SW480 (cell line): ENCODE measurements at regions not wholly inside any gene's neighbourhood (a gene's known extent, or its start where the extent isn't known, plus 50 kb on each side); places are given as distances from the start of the nearest gene placed in this dataset.
"Not testable (repeated sequence)": the region's sequence is repeated elsewhere in the genome, so short reads cannot be mapped to it uniquely, and the experiment has no call there.

Experiments
- DNase-seq: peaks from one replicate; pipeline ENCODE4 v3.0.0-alpha.2; 2016; ENCODE audit warnings: low spot score

DNA sequence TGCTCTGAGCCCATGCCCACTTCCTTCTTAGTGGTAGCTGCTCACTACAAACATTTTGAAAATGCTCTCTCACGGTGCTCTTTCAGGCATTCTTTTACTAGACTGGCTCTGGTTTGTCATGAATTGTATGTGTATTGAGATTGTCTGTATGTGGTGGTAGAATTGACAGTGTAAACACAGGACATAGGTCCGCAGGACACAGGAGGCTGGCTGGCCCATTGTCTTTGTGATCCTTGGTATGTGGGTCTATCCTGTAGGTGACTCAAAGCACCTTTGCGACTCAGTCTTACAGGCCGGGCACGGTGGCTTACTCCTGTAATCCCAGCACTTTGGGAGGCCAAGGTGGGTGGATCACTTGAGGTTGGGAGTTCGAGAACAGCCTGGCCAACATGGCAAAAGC, 250.9 kb downstream of the C12orf75 start:
- DNase-seq, result no peak

DNA sequence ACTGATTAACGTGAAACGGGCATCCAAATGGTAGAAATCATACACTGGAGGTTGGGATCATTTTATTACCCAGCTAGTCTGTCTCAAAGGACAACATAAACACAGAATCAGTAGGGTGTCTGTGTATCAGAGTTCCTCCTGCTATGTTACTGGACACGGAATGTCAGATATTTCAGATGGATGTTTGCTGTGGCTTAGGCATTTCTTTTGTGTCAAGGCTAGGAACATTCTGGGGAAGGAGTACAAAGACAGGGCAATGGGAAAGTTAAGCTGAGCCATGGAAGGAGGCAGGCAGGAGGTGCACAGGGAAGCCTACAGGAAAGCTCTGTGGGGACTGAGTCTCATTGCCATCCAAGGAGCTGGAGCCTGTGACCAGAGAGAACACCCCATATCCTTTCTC, 254.6 kb downstream of the C12orf75 start:
- no peak for DNase-seq

DNA sequence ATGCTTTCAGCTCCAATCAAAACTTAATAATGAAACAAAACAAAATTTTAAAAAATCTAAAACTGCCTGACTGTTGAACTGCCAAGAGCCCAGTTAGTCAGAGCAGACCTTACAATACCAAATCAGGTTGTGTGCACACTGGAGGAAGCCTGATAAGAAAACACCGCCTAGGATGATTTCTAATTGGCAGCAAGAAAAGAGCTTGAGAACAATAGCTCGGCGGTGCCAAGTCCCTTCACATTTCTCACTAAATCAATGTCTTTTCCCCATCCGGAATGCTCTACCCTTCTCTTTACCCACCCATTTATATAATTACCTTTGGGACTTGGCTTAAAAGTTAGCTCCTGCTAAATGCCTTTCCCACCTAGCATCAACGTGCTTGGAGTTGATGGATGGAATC, 256.7 kb downstream of the C12orf75 start:
- no peak for DNase-seq

DNA sequence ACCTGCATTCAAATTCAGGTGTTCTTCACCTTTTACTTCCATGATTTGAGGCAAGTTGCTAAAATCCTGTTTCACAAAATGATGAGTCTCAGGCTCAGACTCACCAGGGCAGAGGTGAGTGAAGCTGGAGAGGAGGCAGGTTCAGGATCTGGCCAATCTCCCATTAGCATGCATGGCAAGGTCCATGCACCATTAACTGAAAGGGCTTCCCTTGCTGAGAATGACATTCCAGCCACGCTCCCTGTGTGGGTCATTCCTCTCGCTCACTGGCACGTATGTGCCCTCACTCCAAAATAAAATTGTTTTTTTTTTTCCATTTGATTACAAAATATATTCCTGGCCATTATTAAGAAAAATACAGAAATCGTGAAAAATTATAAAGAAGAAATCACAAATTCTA, 257.6 kb downstream of the C12orf75 start:
- no peak for DNase-seq

DNA sequence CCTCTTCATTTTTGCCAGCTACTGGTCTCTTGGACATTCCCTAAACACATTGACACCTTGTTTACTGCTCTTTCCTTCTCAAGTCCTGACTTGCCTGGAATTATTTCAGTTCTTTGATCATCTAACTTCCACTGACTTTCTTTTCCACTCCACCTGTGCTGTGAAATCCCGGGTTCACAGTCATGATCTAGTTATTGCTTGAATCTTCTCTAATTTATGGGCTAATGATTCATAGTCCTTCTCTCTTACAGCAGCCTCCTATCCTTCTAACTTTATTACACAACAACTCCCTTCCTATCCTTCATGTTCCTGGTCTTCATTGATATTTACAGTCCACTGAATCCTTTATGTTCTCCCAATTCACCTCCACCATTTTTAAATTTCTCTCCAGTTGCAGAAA, 260.1 kb downstream of the C12orf75 start:
- peak; percentile 21 for DNase-seq

DNA sequence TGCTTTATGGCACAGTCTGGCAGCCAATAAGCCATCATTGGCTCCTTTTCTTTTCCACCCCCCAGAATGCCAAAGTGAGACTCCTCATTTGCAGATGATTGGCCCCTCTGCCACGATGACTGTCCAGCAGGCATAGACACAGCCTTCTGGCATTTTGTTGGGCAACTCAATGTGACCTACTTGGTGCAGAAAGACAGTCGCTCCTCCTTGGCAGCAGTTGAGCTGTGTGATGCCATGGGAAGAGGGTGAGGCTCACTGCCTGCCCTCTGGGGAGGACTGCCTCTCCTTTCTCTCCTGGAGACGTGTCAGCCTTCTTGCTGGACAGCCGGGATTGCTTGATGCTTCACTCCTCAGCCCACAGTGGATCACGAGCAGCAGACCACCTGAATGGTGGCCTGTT, 264.9 kb downstream of the C12orf75 start:
- DNase-seq, result no peak

DNA sequence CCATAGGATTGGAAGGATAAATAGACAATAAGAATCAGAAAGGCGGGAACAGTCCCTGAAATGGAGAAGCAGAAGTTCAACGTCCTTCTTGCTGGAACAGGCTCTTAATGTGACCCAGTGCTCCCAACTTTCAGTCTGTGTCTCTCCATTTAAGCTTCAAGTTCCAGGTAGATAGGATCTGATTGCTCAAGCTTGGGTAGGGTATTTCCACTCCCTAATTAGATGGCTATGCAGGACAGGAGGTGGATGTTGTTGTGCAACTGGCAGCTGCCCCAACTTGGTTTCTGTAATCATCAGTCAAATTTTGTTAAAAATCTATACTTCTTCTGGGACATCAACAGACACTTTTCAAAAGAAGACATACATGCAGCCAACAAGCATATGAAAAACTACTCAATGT, 266.2 kb downstream of the C12orf75 start:
- no peak for DNase-seq

DNA sequence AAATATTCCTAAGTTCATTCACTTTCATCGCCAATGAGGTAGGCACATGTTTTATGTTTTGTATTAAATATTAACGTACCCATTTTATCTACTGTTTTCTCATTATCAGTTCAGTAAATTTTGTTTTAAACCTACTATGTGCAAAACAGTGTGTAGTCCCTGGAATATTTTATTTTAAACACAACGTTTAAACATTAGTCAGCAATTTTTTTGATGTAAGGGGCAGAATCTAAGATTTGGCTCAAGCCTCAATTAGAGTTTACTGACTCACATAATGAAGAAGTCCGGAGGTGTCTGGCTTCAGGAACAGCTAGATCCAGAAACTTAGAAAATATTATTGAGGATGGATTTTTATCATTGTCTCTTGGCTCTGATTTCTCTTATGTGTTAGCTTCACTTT, 267.5 kb downstream of the C12orf75 start:
- DNase-seq, result no peak

DNA sequence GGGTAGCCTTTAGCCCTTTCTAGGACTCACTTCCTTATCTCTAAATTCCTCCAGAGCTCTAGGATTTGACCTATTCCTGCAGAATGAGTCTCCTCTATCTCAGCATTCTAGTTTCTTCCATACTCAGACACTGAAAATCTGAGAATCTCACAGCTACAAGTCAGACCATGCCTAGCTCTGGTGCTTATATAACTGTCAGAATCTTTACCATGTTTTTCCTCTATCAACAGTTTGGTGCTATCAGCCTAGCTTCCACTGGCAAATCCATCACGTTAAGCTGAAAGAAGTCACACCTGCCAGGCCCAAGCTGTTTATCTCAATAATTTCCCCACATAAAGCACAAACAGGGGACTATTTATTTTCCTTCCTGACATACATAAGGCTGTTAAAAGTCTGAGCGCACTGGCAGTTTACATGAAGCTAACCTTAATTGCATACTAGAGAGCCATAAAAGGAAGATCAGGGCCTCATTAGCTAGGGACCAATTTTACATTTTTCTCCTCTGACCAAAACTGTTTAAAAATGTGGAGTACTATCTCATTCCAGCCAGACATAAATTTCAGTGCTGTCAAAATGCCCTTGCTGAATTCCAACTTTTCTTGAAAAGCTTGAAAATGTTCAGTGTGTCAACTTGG, 270.5 kb downstream of the C12orf75 start:
- DNase-seq, result no peak

DNA sequence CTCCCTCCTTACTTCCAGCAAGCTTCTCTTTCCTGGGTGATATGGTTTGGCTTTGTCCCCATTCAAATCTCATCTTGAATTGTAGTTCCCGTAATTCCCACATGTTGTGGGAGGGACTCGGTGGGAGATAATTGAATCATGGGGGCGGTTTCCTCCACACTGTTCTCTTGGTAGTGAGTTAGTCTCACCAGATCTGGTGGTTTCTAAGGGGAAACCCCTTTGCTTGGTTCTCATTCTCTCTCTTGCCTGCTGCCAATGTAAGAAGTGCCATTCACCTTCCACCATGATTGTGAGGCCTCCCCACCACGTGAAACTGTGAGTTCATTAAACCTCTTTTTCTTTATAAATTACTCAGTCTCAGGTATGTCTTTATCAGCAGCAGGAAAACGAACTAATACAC, 271.8 kb downstream of the C12orf75 start:
- not testable (repeated sequence) for DNase-seq

DNA sequence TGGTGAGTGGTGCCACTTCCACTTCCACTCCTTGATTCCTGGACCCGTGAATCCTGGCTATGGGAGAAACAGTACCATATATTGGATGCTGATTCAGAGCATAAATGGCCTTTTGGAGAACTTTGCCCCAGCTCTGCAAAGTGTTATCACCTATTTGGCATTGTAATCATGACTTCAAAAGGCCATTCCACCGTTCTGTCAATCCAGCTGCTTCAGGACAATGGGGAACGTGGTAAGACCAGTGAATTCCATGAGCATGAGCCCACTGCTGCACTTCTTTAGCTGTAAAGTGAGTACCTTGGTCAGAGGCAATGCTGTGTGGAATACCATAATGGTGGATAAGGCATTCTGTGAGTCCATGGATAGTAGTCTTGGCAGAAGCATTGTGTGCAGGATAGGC, 273.8 kb downstream of the C12orf75 start:
- not testable (repeated sequence) for DNase-seq

DNA sequence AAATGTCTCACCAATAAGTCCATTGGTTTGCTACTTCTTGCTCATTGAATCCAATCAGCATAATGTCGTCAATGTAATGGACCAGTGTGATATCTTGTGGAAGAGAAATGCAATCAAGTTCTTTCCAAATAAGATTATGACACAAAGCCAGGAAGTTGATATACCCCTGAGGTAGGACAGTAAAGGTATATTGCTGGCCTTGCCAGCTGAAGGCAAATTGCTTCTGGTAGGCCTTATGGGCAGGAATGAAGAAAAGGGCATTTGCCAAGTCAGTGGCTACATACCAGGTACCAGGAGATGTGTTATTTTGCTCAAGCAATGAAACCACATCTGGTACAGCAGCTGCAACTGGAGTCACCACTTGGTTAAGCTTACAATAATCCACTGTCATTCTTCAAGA, 276.1 kb downstream of the C12orf75 start:
- not testable (repeated sequence) for DNase-seq

DNA sequence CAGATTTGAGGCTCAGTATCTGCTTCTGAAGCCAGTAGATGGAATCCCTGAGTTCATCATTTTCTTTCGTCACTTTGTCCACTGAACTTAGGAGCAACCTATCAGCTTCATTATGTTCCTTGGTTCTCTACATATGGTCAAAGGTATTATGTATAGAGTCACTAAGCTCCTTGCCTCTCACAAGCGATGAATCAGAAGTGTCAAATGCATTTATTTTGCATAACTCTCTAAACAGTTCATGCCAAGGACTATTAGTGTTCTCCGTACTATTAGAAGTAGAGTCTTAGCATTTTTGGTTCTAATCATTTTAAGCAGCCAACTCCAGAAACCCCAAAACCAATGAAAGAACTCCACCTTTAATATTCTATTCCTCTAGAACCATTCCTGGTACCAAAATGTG, 278.5 kb downstream of the C12orf75 start:
- not testable (repeated sequence) for DNase-seq

DNA sequence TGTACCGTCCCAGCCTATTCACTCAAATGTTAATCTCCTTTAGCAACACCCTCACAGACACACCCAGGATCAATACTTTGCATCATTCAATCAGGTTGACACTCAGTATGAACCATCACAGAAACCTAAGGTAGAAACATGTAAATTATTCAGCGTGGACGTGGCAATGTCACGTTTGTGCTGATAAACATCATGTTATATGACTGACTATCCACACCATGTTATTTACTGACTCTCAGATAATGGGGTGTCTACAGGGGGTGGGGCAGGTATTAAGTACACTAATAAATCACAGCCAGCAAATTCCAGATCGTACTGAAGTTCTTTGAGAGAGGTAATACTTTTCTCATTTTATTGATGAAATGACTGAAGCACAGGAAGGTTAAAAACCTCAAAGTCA, 280.0 kb downstream of the C12orf75 start:
- DNase-seq, result no peak

DNA sequence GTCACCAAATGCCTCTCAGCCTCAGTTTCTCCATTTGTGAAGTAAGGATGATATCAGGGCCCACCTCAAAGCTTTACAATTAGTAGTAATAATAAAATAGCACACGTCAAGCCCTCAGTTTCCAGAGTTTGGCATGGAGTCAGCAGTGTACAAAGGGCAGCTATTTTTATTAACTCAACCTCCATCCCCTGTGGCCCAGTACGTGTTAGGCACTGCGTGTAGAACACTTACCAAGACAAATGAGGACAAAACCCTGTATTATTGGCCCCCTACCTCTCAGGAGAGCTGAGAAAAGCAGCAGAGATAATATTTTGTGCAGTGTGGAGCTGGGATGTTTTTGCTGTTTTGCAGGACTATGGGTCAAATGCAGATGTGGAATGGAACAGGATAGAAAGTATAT, 280.8 kb downstream of the C12orf75 start:
- no peak for DNase-seq

DNA sequence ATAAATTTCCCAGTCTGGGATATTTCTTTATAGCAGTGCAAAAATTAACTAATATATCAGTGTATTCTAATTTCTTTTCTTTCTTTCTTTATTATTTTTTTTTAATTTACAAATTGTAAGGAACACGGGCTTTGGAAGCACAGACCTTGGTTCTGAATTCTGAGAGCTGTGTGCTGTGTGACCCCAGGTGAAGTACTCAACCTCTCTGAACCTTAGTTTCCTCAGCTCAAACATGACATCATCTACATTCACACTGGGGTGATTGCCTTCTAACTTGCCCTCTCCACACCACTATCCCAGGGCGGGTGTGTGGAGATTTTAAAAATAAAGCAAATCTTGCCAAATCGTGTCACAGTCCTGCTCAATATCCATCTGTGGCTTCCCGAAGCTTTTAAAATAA, 282.8 kb downstream of the C12orf75 start:
- no peak for DNase-seq

DNA sequence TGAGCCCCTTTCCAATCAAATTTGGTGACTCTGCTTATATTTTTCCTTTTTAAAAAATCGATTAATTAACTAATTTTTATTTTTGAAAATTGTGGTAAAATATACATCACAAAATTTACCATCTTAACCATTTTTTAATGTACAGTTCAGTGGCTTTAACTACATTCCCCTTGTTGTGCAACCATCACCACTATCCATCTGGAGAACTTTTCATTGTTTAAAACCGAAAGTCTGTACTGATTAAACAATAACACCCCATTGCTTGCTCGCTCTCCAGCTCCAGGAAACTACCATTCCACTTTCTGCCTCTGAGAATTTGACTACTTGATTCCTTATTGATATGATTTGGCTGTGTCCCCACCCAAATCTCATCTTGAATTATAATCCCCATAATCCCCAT, 283.4 kb downstream of the C12orf75 start:
- no peak for DNase-seq

DNA sequence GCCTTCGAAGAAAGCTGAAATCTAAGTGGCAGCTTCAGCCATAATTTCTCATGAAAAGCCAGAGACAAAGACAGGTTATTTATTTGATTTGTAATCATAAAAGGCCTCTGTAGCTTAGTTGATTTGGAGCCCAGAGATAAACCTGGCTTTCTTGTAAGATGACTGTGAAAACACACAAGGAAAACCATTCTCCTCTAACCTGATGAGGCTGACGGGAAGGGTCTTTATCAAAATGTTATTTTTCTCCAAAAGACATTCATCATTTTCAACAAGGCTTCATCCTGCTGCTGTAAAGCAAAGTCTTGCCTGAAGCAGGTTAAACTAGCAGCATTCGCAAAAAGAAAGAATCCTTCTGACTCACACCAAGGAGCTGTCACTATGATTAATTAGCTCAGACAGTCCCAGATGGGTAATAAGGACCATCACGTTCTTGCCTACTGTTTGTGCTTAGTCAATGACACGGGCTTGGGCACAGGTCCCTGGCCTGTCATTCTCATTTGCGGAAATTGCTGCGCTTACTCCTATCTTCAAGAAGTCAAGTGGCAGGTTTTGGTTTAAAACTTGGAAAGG, 286.6 kb downstream of the C12orf75 start:
- DNase-seq, result no peak

DNA sequence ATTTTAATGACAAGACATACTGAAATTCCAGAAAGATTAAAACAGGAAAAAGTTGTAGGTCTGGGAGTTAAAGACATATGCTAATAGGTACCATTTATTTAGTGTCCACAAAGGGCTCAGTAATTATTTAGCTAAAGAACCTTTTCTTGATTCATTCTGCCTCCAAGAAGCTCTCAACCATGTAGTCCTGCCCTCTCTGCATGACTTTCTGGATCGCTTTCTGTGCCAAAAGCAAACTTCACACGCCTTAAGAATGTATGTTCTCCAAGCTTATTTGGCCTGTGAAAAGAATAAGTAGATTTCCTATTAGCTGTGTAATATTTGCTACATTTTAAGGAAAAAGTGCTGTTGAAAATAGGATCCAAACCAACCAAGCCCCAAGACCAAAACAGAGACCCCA, 291.7 kb downstream of the C12orf75 start:
- DNase-seq, result no peak

DNA sequence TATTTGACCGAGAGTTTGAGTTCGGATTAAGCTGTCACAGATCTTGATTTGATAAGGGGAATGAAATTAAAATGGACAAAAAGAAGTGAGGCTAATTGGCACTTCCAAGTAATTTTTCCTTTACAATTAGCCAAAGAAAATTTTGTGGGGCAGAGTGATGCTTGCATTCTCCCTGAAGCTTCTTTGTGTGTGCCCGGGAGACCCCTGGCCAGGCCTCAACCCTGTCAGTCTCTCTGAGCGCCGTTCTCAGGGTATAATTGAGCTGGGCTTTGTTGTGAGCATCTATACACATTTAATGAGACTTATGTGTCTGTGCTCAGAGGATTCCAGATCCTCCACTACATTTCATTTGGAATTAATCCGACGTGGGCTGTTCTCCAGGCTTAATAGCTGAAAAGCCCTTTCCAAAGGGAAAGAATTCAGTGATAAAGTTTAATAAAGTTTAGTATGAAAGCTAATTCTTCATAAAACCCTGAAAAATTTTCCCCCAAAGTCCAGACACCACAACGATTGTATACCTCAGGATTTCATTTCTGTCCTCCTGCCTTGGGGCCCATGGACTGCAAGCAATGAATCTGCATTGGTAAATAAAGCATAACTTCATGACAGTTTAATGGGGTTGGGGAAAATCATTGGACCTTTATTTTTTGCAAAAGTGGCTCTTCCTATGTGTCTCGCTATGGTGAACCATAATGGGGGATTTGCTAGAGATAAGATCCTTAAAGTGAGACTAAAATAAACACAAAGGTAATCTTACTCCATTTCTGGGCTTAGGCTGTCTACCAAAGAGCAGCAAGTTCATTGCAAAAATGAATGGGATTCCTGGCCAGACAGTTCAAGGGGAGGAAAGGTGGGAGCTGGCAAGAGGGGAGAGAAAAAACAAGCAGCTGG, 292.6 kb downstream of the C12orf75 start:
- no peak for DNase-seq

DNA sequence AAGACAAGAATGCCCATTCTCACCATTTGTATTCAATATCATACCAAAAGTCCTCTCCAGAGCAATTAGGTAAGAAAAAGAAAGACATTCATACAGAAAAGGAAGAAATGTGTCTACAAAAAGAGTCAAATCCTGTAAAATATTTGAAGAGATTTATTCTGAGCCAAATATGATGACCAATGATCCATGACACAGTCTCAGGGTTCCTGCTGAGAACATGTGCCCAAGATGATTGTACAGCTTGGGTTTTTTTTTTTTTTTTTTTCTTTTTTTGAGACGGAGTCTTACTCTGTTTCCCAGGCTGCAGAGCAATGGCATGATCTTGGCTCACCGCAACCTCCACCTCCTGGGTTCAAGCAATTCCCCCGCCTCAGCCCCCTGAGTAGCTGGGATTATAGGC, 296.2 kb downstream of the C12orf75 start:
- DNase-seq, result no peak

DNA sequence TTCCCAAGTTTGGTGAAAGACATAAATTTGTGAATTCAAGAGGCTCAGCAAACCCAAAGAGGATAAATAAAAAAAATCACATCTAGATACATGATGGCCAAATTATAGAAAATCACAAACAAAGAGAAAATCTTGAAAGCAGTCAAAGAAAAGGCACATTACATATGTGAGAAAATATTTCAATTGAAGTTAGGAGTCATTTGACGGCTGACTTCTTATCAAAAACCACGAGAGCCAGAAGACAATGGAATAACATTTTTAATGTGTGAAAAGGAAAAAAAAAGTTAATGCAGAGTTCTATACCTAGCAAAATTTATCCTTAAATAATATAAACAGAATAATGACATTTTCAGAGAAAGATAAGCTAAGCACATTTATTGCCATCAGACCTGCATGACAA, 307.0 kb downstream of the C12orf75 start:
- DNase-seq, result no peak

DNA sequence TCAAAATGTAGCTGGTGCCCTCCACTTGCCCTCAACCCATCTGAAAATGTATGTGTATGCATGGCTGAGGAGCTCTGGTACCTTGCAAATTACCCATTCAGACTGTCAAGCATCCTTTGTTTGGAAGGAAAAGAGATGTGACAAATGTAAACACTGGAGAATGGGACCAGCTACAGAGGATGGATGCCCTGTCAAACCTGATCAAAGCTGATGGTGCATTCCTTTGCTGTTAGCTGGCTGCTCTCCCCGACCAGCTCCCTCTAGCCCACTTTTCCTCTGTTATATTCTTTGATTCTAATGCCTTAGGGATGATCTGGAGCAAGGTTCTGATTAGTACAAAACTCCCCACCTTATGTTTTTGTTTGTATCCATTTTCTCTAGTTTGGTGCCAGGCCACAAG, 310.3 kb downstream of the C12orf75 start:
- peak; percentile 26 for DNase-seq
